ENCODE measurements at regions not wholly inside any gene's neighbourhood (a gene's known extent, or its start where the extent isn't known, plus 50 kb on each side); places are given as distances from the start of the nearest gene placed in this dataset.

GRCh38 chr18:40583671-40584070 is 1371.4 kb upstream of the PIK3C3 start:
- DNase-seq = no peak

- DNase-seq = no peak
Observed at GRCh38 chr18:40582105-40582504, 1372.9 kb upstream of the PIK3C3 start.

DNA sequence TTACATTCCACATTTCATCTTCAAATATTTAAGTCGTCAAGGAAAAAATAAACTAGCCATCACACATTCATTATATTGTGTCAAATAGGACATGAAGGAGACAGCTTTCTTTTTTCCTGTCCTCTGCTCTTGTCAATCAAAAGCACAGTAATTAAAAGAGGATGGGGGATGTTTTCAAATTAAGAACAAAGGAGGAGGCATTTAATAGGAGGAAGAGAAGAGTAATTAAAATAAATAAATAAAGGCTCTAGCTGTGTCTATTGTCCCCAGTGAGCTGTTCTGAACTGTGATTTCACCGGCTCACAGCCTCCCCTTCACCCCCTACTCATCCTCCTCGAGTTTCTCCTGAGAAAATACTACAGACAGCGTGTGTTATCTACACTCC is 1377.1 kb upstream of the PIK3C3 start:
- DNase-seq = no peak

- DNase-seq = no peak
Observed at GRCh38 chr18:40577239-40577980, 1377.6 kb upstream of the PIK3C3 start.

DNA sequence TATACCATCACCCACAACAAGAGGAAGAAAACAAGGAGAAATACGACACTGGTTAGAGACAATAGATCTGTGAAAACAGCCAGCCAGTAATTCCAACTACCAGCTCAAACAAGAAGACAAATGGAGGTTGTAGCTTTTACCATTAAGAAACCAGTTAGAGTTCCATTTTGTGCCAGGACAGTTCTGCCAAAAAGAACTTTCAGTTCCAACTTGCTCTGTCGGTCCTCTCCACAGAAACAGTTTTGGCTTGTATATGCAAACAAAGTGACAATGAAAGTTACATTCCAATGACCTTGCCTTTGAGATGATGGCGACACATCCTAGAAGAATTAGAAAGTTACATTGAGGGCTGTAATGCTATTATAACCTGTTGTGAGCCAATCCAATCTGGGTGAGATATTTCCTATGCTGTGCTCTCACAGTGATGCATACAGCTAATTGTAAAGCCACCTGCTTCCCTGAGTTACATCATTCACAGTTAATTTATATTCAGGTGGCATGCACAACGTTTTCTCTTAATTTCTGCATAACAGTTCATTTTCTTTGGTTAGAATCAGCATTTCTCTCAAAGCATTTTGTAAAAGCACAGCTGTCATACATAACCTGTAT is 1378.4 kb upstream of the PIK3C3 start:
- no peak for DNase-seq

DNA sequence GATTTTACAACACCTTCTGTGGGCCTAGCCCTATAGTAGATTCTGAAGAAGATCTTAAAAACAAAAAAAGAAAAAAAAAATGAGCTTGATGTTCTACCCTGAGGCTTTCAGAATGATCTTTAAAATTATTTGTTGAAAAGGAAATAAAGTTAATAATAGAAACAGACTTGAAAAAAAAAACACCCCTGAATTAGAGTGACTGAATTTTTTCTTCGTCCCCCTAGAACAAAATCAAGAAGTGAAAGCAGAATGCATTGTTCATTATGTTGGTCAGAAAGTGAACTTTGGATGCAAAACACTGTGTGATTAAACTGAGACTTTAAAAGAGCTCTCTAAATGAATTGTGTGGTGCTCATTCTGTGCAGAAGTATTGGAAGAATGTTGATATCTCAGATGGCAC is 1384.4 kb upstream of the PIK3C3 start:
- no peak for DNase-seq

- no peak for DNase-seq
Observed at GRCh38 chr18:40569605-40570004, 1385.4 kb upstream of the PIK3C3 start.

GRCh38 chr18:40566510-40566844 is 1388.6 kb upstream of the PIK3C3 start:
- DNase-seq = no peak

DNA sequence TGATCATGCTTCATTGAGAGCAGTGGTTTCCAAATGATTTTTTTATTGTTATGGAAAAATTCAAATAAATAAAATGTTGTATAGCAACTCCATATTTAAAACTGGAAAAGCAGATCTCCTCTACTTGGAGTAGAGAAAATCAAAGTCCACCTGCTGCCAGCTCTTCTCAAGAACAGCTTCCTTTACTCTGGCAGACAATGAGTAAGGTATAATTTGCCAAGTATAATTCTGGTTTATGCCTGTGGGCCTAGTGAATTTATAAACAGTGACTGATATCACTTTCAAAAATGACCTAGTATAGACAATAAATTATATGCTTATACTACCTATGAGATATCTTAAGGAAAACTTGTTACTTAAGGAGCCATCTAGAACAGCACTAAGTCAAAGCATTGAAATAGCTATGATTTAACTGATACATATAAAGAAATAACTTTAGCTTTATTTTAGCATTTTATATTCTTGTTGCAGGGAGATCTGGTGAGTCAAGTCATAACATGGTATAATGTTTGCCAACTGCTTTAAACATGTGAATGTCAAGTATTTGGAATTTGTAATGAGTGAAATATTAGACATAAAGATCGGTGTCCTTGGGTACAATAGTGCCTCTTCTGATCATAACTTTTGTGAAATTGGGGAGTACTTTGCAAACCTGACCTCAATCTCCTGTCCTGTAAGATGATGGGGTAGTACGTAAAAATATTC is 1389.1 kb upstream of the PIK3C3 start:
- no peak for DNase-seq

GRCh38 chr18:40559556-40559955 is 1395.5 kb upstream of the PIK3C3 start:
- DNase-seq = no peak

DNA sequence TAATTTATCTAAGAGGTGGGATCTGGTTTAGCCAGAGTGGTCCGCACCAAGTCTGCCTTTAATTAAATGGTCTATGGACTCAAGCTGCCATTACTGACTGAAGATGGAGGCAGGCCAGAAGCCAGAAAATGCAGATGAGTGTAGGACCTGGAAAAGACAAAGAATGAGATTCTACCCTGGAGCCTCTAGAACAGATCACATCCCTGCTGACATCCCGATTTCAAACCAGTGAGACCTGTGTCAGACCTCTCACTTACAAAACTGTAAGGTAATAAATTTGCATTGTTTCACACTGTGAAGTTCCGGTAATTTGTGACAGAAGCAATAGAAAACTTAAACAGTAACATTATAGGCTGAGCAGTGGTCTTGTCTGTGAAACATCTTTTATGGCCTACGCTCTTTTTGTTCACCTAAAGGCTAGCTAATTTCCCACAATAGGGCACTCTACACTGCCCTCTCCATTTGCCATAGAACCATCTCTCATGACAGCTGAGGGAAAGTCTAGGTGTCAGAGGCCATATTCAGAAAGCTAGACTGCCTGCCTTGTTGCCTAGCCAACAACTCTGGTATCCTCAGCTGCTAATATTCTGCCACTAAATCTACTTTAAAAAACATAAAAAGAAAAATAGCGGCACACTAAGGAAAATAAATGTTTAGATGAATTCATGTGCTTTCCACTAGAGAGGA is 1396.2 kb upstream of the PIK3C3 start:
- no peak for DNase-seq

DNA sequence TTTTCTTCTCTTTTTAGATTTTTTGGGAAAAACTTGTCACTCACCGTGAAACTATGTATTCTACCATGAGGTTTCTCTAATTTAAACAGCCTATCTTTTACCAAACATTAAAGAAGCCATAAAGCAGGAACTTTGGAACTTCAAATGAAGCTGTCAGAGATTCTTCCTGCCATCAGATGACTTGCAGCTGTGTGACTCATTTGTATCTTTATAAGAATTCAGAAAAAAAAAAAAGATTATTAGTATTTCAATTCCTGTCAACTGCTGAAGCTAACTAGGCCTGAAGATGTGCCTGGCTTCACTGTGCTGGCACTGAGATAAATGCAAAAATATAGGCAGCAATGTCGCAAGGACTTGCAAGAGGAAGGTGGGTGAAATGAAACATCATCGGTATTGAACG is 1399.1 kb upstream of the PIK3C3 start:
- no peak for DNase-seq

DNA sequence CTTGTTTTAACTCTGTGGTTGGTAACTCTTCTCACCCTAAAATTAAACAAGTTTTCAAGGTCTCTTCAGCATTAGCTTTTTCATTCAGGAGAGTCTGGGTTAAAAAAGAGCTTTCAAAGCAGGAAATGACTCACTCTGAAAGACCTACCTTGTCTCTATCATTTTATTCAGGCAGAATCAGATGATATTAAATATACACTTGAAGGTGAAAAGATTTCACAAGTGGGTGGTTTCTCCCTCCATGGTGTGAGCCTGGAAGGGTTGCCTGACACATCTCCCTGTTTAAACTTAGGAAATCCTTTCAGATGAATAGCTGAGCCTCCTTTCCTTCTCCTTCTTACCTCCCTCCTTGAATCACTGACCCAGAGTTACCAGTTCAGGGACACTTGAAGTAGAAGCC is 1402.0 kb upstream of the PIK3C3 start:
- no peak for DNase-seq

DNA sequence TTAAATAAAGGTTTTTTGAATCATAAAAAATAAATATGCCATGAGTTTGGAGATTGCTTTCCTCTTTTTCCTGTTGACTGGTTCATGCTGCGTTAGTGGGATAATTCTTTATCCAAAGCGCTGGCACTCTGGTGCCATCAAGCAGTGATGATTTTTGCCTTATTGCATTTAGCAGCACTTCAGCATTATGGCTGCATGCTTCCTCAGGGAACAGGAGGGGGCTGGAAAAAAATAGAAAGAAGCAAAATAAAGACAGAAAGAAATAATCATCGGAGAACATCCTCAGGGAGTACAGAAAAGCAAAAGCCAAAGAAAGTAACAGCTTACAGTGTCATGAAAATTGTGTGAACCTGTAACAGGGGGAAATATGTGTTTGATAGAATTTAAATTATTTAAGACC is 1408.2 kb upstream of the PIK3C3 start:
- no peak for DNase-seq

DNA sequence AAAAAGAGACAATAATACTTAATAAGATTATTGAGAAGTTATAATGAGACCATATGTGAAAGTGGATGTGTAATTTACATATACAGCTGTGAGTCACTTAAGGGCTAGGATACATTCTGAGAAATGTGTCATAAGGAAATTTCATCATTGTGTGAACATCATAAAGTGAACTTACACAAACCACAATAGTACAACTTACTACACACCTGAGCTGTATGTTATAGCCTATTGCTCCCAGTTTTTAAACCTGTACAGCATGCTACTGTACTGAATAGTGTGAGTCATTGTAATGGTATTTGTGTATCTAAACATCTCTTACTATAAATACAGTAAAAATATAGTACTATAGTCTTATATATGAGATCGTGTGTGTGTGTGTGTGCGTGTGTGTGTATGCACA is 1420.3 kb upstream of the PIK3C3 start:
- no peak for DNase-seq

- DNase-seq = no peak
Observed at GRCh38 chr18:40532046-40532445, 1423.0 kb upstream of the PIK3C3 start.

- DNase-seq = no peak
Observed at GRCh38 chr18:40531051-40531450, 1424.0 kb upstream of the PIK3C3 start.

DNA sequence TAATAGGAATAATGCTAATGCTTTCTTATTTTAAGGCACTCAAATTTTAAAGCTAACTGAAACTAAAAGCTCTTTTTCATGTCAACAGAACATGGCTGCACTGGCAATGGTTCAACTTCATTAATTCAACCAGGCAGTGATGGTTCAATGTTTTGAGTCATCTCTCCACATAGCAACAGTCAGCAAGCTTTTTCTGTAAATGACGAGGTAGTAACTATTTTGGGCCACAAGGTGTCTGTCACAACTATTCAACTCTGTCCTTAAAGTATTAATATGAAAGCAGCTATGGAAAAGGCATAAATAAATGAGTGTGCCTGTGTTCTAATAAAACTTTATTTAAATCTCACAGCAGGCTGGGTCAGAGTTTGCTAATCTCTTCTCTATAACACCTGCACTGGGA is 1425.6 kb upstream of the PIK3C3 start:
- no peak for DNase-seq

GRCh38 chr18:40524881-40525280 is 1430.2 kb upstream of the PIK3C3 start:
- no peak for DNase-seq

GRCh38 chr18:40523287-40523686 is 1431.7 kb upstream of the PIK3C3 start:
- no peak for DNase-seq

GRCh38 chr18:40501026-40501425 is 1454.0 kb upstream of the PIK3C3 start:
- DNase-seq = no peak

GRCh38 chr18:40494603-40495002 is 1460.4 kb upstream of the PIK3C3 start:
- DNase-seq = no peak

- DNase-seq = no peak
Observed at GRCh38 chr18:40493316-40493715, 1461.7 kb upstream of the PIK3C3 start.

DNA sequence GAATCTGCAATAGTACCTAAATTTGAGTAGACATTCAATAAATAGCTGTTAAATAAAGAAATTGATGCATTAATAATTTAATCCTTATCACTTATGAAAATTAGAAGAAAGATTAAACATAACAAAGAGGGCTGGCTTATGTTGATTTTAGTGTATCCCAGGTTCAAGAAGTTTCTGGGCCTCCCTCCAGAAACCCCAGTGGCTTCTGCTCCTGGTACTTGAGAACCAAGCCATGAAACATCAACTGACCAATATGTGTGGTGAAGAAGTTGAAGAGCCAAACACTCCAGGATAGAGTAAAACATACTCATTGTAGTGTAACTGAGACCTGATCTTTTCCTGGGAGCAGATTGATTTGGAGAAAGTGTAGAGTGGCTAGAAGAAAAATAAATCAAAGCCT is 1465.7 kb upstream of the PIK3C3 start:
- DNase-seq = no peak

All from hippocampal formation (tissue), 2 donors.